ENCODE measurements at regions not wholly inside any gene's neighbourhood (a gene's known extent, or its start where the extent isn't known, plus 50 kb on each side); places are given as distances from the start of the nearest gene placed in this dataset.

DNA sequence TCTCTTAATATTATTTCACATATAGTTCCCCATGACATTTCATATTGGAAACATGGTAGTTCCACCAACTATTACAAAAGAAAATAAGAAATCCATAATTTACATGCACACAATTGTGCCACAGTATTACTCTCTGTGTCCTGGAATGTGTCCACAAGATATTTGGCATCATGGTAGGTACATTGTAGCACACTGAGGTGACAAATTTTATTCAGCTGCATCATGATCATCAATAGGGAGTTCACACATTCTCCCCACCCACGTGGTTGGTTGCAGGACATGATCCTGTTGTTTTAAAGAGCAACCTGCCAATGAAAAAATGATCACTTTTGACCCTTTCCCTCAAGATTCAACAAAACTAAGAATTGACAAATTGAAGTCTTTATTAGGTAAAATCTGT lies 67.1 kb upstream of the HECTD2 start:
- H3K27me3 ChIP-seq, result no peaks in the 10 kb centered on the region
- no peak for DNase-seq
- no peak overlapping the region for H3K27ac ChIP-seq
- H3K36me3 ChIP-seq, result no peaks in the 10 kb centered on the region
- intact Hi-C loops (cut with DNase I; ENCODE audit: low total_unique reads), result no loop called here
- 47 to 67% (median 56%) methylated on average over 1 of the region's 1 CpG for WGBS, 5 donors
- H3K4me3 ChIP-seq, result no peak overlapping the region
- H3K4me1 ChIP-seq, result no peaks in the 10 kb centered on the region
- no peak for TF ChIP-seq POLR2A (IDR thresholded peaks at IDR 0.05)
- no peak for TF ChIP-seq POLR2AphosphoS5 (IDR thresholded peaks at IDR 0.05)
- TF ChIP-seq, protein P1, sequence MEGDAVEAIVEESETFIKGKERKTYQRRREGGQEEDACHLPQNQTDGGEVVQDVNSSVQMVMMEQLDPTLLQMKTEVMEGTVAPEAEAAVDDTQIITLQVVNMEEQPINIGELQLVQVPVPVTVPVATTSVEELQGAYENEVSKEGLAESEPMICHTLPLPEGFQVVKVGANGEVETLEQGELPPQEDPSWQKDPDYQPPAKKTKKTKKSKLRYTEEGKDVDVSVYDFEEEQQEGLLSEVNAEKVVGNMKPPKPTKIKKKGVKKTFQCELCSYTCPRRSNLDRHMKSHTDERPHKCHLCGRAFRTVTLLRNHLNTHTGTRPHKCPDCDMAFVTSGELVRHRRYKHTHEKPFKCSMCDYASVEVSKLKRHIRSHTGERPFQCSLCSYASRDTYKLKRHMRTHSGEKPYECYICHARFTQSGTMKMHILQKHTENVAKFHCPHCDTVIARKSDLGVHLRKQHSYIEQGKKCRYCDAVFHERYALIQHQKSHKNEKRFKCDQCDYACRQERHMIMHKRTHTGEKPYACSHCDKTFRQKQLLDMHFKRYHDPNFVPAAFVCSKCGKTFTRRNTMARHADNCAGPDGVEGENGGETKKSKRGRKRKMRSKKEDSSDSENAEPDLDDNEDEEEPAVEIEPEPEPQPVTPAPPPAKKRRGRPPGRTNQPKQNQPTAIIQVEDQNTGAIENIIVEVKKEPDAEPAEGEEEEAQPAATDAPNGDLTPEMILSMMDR (IDR thresholded peaks at IDR 0.05), result no peak
- TF ChIP-seq EP300 (IDR thresholded peaks at IDR 0.05), result no peak
- no peaks in the 10 kb centered on the region for H3K9me3 ChIP-seq

DNA sequence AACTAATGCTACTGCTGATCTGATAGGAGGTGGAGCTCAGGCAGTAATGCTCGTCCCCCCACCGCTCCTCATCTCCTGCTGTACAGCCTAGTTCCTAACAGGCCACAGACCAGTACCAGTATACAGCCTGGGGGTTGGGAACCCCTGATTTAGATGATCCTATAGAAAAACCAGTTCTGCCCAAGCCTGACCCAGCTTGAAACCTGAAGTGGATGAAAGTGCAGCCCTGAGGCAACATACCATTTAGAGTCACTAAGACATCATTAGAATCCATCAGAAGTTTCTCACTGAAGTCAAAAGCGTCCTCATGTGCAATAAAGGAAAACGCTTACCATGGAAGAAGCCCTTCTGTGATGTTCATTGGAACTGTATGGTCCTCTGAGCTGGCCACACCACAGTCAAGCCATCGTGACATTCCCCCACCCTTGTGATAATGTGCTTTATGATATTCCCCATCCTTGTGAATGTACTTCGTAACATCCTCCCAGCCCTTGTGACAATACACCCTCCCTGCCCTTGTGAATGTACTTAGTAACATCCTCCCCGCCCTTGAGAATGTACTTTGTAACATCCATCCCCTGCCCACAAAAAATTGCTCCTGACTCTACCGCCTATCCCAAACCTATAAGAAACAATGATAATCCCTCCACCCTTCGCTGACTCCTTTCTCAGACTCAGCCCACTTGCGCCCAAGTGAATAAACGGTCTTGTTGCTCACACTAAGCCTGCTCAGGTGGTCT lies 65.9 kb upstream of the HECTD2 start:
- TF ChIP-seq POLR2AphosphoS5 (IDR thresholded peaks at IDR 0.05), result no peak
- no peak for TF ChIP-seq POLR2A (IDR thresholded peaks at IDR 0.05)
- TF ChIP-seq, protein P1 (IDR thresholded peaks at IDR 0.05), result no peak
- no peak for TF ChIP-seq EP300 (IDR thresholded peaks at IDR 0.05)
- intact Hi-C loops (cut with DNase I; ENCODE audit: low total_unique reads), result no loop called here
- H3K36me3 ChIP-seq, result no peaks in the 10 kb centered on the region

DNA sequence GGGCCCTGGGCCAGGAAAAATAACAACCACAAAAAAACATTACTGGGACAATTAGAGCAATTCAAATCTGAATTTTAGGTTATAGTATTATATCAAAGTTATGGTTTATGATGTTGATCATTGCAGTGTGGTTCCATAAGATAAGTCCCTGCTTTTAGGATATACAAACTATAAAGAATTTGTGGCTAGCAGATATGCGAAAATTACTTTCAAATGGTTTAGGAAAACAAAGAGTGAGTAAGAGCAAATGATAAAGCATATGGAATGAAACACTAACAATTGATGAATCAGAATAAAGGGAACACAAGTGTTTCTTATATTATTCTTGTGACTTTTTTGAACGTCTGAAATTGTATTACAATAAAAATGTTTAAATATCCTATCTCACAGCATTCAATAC lies 64.4 kb upstream of the HECTD2 start:
- no peaks in the 10 kb centered on the region for H3K9me3 ChIP-seq
- H3K27ac ChIP-seq, result no peak overlapping the region
- H3K4me3 ChIP-seq, result no peak overlapping the region
- 69 to 80% (median 74%) methylated on average over 2 of the region's 2 CpGs for WGBS, 5 donors
- no peaks in the 10 kb centered on the region for H3K36me3 ChIP-seq
- no peak for DNase-seq
- H3K27me3 ChIP-seq, result no peaks in the 10 kb centered on the region
- intact Hi-C loops (cut with DNase I; ENCODE audit: low total_unique reads), result no loop called here
- TF ChIP-seq EP300 (IDR thresholded peaks at IDR 0.05) (no peak), POLR2AphosphoS5 (IDR thresholded peaks at IDR 0.05) (no peak), POLR2A (IDR thresholded peaks at IDR 0.05) (no peak)
- TF ChIP-seq, protein P1 (IDR thresholded peaks at IDR 0.05), result no peak
- no peaks in the 10 kb centered on the region for H3K4me1 ChIP-seq

More for the DNA sequence above, 65.9 kb upstream of the HECTD2 start:
- no peak for DNase-seq
- Histone ChIP-seq H3K27ac (no peak overlapping the region), H3K4me3 (no peak overlapping the region), H3K27me3 (no peaks in the 10 kb centered on the region), H3K9me3 (no peaks in the 10 kb centered on the region), H3K4me1 (no peaks in the 10 kb centered on the region)
- 89 to 93% (median 91%) methylated on average over 11 of the region's 11 CpGs for WGBS, 5 donors

DNA sequence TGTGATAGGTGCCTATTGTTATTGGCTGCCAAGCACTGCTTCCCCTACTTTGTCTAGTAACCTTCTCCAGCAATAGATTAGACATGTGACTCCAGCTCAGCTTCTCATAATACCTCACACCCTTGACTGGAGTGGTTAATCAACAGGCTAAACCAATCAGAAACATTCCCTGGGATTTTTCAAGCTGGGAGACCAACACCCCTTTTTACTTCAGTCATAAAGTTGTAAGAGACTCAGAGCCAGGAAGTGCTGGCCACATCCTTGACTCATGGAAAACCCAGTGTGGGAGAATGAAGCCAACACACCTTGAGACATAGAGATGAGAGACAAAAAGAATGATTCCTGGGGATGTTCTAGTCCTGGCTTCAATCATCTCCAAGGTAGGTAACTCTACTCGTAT lies 62.6 kb upstream of the HECTD2 start:
- Histone ChIP-seq H3K27me3 (no peaks in the 10 kb centered on the region), H3K36me3 (no peaks in the 10 kb centered on the region), H3K27ac (no peak overlapping the region), H3K9me3 (no peaks in the 10 kb centered on the region), H3K4me1 (no peaks in the 10 kb centered on the region), H3K4me3 (no peak overlapping the region)
- DNase-seq, result no peak
- intact Hi-C loops (cut with DNase I; ENCODE audit: low total_unique reads), result no loop called here
- 89 to 100% (median 95%) methylated on average over 1 of the region's 1 CpG for WGBS, 5 donors
- TF ChIP-seq, protein P1 (IDR thresholded peaks at IDR 0.05), result no peak
- TF ChIP-seq POLR2AphosphoS5 (IDR thresholded peaks at IDR 0.05) (no peak), EP300 (IDR thresholded peaks at IDR 0.05) (no peak), POLR2A (IDR thresholded peaks at IDR 0.05) (no peak)

All from stomach (tissue), 8 donors.